ENCODE measurements at regions not wholly inside any gene's neighbourhood (a gene's known extent, or its start where the extent isn't known, plus 50 kb on each side); places are given as distances from the start of the nearest gene placed in this dataset.

- TF ChIP-seq POLR2A (IDR thresholded peaks at IDR 0.05; ENCODE audit: insufficient read depth in 1 of 2, low read depth in 2 of 2, low read length in 2 of 2): no peak
- no peak for TF ChIP-seq PTBP1 (IDR thresholded peaks at IDR 0.05; ENCODE audit: low read depth, low read length, poor library complexity, severe bottlenecking)
- no peak for TF ChIP-seq ETV5 (CRISPR knock-in tag; IDR thresholded peaks at IDR 0.05; ENCODE audit: borderline replicate concordance)
- TF ChIP-seq SIX1 (CRISPR knock-in tag; IDR thresholded peaks at IDR 0.05; ENCODE audit: borderline replicate concordance): no peak
Observed at GRCh38 chr9:21591221-21592062, 109.3 kb upstream of the IFNE start.

Measured in HepG2 (cell line).